HL-60 (cell line): ENCODE measurements at regions not wholly inside any gene's neighbourhood (a gene's known extent, or its start where the extent isn't known, plus 50 kb on each side); places are given as distances from the start of the nearest gene placed in this dataset.

Experiments used
- DNase-seq, 2 experiments: peaks; one replicate each; pipeline ENCODE4 v3.0.0-alpha.2; 2010 to 2020; ENCODE audit warnings: low read depth in 1 of 2, low spot score in 1 of 2
- H3K27ac ChIP-seq: fragments of 250-450 bp; sonication (Bioruptor Pico); replicated peaks from 2 replicates; pipeline ENCODE4 v1.5.1; 2020; ENCODE audit warnings: mild to moderate bottlenecking, moderate library complexity
- H3K27me3 ChIP-seq: fragments of 250-450 bp; sonication (Bioruptor Pico); 2 replicates; pipeline ENCODE4 v1.5.1; 2021; ENCODE audit warnings: mild to moderate bottlenecking, moderate library complexity; ENCODE audit not compliant: insufficient read depth, poor library complexity, severe bottlenecking
- H3K4me3 ChIP-seq: replicated peaks from 2 replicates; pipeline ENCODE4 v1.5.1; 2011; ENCODE audit warnings: mild to moderate bottlenecking, control low read depth, low read length; ENCODE audit not compliant: insufficient read depth
- GABPA ChIP-seq: IDR thresholded peaks from 2 replicates; pipeline ENCODE4 v1.6.1; 2012; ENCODE audit warnings: low read depth
- POLR2AphosphoS5 ChIP-seq: IDR thresholded peaks from 2 replicates; pipeline ENCODE4 v1.6.1; 2012; ENCODE audit warnings: low read depth
- SPI1 ChIP-seq: IDR thresholded peaks from 2 replicates; pipeline ENCODE4 v1.6.1; 2012; ENCODE audit warnings: low read depth, mild to moderate bottlenecking, borderline replicate concordance
- TF ChIP-seq, protein P1 (sequence below): IDR thresholded peaks from 2 replicates; pipeline ENCODE4 v1.6.1; 2012; ENCODE audit warnings: low read depth; ENCODE audit not compliant: insufficient replicate concordance
- TF ChIP-seq, protein P2 (sequence below): IDR thresholded peaks from one replicate; pipeline ENCODE4 v1.5.1; 2011; ENCODE audit warnings: low read length, control low read depth, inconsistent platforms; ENCODE audit not compliant: insufficient read depth

DNA sequence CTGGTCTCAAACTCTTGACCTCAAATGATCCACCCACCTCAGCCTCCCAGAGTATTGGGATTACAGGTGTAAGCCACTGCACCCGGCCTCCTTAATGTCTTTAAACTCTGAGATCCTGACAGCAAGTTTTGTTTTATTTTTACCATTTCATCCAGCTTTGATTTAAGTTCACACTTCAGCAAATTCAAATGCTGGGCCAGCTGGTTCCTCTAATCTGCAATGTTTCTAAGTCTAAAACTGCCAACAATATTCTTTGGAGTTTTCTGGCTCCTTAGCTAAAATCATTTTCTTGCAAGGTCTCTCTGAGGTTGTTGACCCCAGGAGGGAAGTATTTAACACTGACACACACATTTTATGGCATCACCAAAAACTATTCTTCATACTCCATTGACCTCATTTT lies 72.0 kb upstream of the COL24A1 start:
- H3K4me3 ChIP-seq = no peak overlapping the region
- no peak for TF ChIP-seq GABPA
- TF ChIP-seq, protein P1, sequence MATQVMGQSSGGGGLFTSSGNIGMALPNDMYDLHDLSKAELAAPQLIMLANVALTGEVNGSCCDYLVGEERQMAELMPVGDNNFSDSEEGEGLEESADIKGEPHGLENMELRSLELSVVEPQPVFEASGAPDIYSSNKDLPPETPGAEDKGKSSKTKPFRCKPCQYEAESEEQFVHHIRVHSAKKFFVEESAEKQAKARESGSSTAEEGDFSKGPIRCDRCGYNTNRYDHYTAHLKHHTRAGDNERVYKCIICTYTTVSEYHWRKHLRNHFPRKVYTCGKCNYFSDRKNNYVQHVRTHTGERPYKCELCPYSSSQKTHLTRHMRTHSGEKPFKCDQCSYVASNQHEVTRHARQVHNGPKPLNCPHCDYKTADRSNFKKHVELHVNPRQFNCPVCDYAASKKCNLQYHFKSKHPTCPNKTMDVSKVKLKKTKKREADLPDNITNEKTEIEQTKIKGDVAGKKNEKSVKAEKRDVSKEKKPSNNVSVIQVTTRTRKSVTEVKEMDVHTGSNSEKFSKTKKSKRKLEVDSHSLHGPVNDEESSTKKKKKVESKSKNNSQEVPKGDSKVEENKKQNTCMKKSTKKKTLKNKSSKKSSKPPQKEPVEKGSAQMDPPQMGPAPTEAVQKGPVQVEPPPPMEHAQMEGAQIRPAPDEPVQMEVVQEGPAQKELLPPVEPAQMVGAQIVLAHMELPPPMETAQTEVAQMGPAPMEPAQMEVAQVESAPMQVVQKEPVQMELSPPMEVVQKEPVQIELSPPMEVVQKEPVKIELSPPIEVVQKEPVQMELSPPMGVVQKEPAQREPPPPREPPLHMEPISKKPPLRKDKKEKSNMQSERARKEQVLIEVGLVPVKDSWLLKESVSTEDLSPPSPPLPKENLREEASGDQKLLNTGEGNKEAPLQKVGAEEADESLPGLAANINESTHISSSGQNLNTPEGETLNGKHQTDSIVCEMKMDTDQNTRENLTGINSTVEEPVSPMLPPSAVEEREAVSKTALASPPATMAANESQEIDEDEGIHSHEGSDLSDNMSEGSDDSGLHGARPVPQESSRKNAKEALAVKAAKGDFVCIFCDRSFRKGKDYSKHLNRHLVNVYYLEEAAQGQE = no peak
- no peak for TF ChIP-seq POLR2AphosphoS5
- no peaks in the 10 kb centered on the region for H3K27me3 ChIP-seq
- H3K27ac ChIP-seq = no peak overlapping the region
- no peak for DNase-seq

DNA sequence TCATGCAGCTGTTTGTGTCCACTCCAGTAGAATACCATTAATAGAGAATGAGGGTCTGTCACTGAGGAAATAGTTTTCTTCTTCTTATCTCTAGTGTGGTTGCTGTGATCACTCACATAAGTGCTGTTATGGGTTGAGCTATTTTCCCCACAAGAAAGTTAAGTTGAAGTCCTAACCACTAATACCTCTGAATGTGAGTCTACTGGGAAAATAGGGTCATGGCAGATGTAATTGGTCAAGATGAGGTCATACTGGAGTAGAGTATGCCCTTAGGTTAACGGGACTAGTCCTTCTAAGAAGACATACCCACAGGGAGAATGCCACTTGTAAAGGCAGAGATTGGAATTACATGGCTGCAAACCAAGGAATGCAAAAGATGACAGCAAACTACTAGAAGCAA lies 70.5 kb upstream of the COL24A1 start:
- Histone ChIP-seq H3K4me3 (no peak overlapping the region), H3K27ac (no peak overlapping the region), H3K27me3 (no peaks in the 10 kb centered on the region)
- DNase-seq = no peak
- no peak for TF ChIP-seq SPI1
- TF ChIP-seq, protein P1 = no peak
- TF ChIP-seq POLR2AphosphoS5 = no peak
- TF ChIP-seq GABPA = no peak
- TF ChIP-seq, protein P2, sequence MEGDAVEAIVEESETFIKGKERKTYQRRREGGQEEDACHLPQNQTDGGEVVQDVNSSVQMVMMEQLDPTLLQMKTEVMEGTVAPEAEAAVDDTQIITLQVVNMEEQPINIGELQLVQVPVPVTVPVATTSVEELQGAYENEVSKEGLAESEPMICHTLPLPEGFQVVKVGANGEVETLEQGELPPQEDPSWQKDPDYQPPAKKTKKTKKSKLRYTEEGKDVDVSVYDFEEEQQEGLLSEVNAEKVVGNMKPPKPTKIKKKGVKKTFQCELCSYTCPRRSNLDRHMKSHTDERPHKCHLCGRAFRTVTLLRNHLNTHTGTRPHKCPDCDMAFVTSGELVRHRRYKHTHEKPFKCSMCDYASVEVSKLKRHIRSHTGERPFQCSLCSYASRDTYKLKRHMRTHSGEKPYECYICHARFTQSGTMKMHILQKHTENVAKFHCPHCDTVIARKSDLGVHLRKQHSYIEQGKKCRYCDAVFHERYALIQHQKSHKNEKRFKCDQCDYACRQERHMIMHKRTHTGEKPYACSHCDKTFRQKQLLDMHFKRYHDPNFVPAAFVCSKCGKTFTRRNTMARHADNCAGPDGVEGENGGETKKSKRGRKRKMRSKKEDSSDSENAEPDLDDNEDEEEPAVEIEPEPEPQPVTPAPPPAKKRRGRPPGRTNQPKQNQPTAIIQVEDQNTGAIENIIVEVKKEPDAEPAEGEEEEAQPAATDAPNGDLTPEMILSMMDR = no peak

DNA sequence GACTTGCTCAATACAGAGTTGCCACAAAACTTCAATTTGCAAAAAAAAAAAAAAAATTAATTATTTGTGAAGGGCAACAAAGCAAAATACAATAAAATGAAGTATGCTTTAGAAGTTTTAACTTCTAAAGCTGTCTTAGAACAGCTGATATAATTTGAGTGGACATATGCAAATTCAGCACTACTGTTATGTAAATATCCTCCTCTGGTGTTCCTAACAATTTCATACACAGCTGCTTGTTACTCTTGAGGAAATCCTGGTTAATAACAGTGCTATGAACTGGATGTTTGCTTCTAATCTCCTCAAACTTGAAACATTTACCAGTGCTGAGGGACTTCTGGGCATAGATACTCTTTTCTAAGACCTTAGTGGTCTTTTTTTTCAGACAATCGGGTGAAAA lies 69.6 kb upstream of the COL24A1 start:
- Histone ChIP-seq H3K27ac (no peak overlapping the region), H3K27me3 (no peaks in the 10 kb centered on the region), H3K4me3 (no peak overlapping the region)
- DNase-seq = no peak
- no peak for TF ChIP-seq POLR2AphosphoS5
- TF ChIP-seq GABPA = no peak
- TF ChIP-seq SPI1 = no peak
- TF ChIP-seq, protein P2 = no peak
- TF ChIP-seq, protein P1 = no peak
